ENCODE measurements at regions not wholly inside any gene's neighbourhood (a gene's known extent, or its start where the extent isn't known, plus 50 kb on each side); places are given as distances from the start of the nearest gene placed in this dataset.

DNA sequence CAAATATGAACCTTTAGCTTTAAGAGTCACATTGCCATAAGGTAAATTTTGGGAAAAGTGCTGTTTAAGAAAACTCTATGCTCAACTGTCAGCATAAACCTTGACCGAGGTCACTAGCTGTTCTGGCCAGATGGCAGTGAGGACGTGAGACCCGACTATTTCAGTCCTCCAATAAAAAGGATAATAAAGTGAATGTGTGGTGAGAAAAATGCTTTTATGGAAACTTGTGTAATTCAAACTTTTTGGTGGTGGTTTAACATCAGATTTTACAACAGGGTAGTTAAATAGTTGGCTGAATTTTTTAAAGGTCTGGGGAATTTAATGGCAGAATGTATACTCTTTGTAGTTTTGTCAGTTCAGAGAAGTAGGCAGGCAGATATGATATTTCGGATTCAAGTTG lies 391.1 kb downstream of the PMP22 start:
- Histone ChIP-seq H3K9ac (ENCODE audit: low read length) (no peak overlapping the region), H3K4me3 (ENCODE audit: low read length) (no peak overlapping the region), H3K79me2 (ENCODE audit: low read length) (no peaks in the 10 kb centered on the region), H3F3A (ENCODE audit: insufficient read depth, low read length) (no peaks in the 10 kb centered on the region), H3K27ac (ENCODE audit: low read length) (no peak overlapping the region), H4K20me1 (ENCODE audit: insufficient read depth, low read length) (no peaks in the 10 kb centered on the region), H3K9me2 (replicated peaks; ENCODE audit: insufficient read depth, low read length) (no peaks in the 10 kb centered on the region), H2AFZ (ENCODE audit: low read length) (no peak overlapping the region), H3K27me3 (replicated peaks; ENCODE audit: insufficient read depth, low read length) (no peaks in the 10 kb centered on the region), H3K36me3 (replicated peaks; ENCODE audit: insufficient read depth, low read length) (no peaks in the 10 kb centered on the region), H3K9me3 (replicated peaks; ENCODE audit: insufficient read depth, low read length) (no peaks in the 10 kb centered on the region), H3K4me1 (ENCODE audit: low read length) (no peaks in the 10 kb centered on the region), H3K4me2 (ENCODE audit: low read depth, low read length) (no peak overlapping the region)
- TF ChIP-seq EZH2 (optimal IDR thresholded peaks at IDR 0.05; ENCODE audit: low read depth, low read length) (no peak), EZH2phosphoT487 (IDR thresholded peaks at IDR 0.05; ENCODE audit: low read length) (no peak)
- TF ChIP-seq, protein P1, sequence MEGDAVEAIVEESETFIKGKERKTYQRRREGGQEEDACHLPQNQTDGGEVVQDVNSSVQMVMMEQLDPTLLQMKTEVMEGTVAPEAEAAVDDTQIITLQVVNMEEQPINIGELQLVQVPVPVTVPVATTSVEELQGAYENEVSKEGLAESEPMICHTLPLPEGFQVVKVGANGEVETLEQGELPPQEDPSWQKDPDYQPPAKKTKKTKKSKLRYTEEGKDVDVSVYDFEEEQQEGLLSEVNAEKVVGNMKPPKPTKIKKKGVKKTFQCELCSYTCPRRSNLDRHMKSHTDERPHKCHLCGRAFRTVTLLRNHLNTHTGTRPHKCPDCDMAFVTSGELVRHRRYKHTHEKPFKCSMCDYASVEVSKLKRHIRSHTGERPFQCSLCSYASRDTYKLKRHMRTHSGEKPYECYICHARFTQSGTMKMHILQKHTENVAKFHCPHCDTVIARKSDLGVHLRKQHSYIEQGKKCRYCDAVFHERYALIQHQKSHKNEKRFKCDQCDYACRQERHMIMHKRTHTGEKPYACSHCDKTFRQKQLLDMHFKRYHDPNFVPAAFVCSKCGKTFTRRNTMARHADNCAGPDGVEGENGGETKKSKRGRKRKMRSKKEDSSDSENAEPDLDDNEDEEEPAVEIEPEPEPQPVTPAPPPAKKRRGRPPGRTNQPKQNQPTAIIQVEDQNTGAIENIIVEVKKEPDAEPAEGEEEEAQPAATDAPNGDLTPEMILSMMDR (IDR thresholded peaks at IDR 0.05; ENCODE audit: low read length), result no peak
- DNase-seq, result no peak

DNA sequence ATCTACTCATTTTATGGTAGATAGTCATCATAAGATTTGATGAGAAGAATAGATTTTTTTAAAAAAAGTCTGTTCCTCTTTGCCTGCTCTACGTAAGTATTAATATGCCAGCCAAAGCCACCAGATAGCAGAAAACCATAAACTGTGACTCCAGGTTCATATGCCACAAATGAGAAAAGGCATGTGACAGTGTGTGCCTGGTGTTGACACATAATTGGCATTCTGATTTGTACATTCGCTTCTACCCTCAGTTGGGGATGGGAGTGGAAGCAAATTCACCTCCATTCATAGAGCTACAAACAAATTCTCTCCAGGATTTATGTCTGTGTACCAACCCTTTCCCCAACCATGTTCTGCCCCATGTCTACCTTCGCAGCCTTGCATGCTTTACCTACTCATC lies 391.6 kb downstream of the PMP22 start:
- no peak overlapping the region for H3K4me2 ChIP-seq (ENCODE audit: low read depth, low read length)

DNA sequence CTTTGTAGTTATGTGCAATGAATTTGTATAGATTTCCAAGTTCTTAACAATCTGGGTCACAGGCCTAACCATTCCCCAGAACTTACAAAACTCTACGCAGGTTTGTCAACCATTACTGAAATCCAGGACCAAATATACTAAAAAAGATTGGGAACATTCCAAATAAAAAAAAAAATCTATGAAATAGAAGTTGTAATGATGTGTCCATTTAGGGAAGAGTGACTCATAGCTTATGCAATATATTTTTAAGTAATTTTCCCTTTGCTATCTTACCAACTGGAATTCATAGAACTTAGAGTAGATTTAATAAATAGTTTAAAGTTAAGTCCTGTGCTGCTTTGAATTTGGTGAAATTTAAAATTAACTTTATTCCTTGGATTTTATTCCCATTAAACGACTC lies 393.2 kb downstream of the PMP22 start:
- H3K4me1 ChIP-seq (ENCODE audit: low read length), result no peaks in the 10 kb centered on the region
- H3K9ac ChIP-seq (ENCODE audit: low read length), result no peak overlapping the region
- no peak overlapping the region for H2AFZ ChIP-seq (ENCODE audit: low read length)
- no peaks in the 10 kb centered on the region for H3K9me2 ChIP-seq (replicated peaks; ENCODE audit: insufficient read depth, low read length)
- H4K20me1 ChIP-seq (ENCODE audit: insufficient read depth, low read length), result no peaks in the 10 kb centered on the region
- no peaks in the 10 kb centered on the region for H3K27me3 ChIP-seq (replicated peaks; ENCODE audit: insufficient read depth, low read length)
- H3K36me3 ChIP-seq (replicated peaks; ENCODE audit: insufficient read depth, low read length), result no peaks in the 10 kb centered on the region
- H3K9me3 ChIP-seq (replicated peaks; ENCODE audit: insufficient read depth, low read length), result no peaks in the 10 kb centered on the region
- no peak for DNase-seq
- H3K27ac ChIP-seq (ENCODE audit: low read length), result no peak overlapping the region
- H3K4me3 ChIP-seq (ENCODE audit: low read length), result no peak overlapping the region
- H3K79me2 ChIP-seq (ENCODE audit: low read length), result no peaks in the 10 kb centered on the region
- H3K4me2 ChIP-seq (ENCODE audit: low read depth, low read length), result no peak overlapping the region
- no peaks in the 10 kb centered on the region for H3F3A ChIP-seq (ENCODE audit: insufficient read depth, low read length)
- TF ChIP-seq, protein P1 (IDR thresholded peaks at IDR 0.05; ENCODE audit: low read length), result no peak
- no peak for TF ChIP-seq EZH2 (optimal IDR thresholded peaks at IDR 0.05; ENCODE audit: low read depth, low read length)
- no peak for TF ChIP-seq EZH2phosphoT487 (IDR thresholded peaks at IDR 0.05; ENCODE audit: low read length)

More for the DNA sequence above, 391.6 kb downstream of the PMP22 start:
- H3K9ac ChIP-seq (ENCODE audit: low read length), result no peak overlapping the region
- TF ChIP-seq EZH2 (optimal IDR thresholded peaks at IDR 0.05; ENCODE audit: low read depth, low read length), result no peak
- no peaks in the 10 kb centered on the region for H3K36me3 ChIP-seq (replicated peaks; ENCODE audit: insufficient read depth, low read length)
- H3K79me2 ChIP-seq (ENCODE audit: low read length), result no peaks in the 10 kb centered on the region
- H3K4me1 ChIP-seq (ENCODE audit: low read length), result no peaks in the 10 kb centered on the region
- H3K27me3 ChIP-seq (replicated peaks; ENCODE audit: insufficient read depth, low read length), result no peaks in the 10 kb centered on the region
- H3K9me3 ChIP-seq (replicated peaks; ENCODE audit: insufficient read depth, low read length), result no peaks in the 10 kb centered on the region
- H3K9me2 ChIP-seq (replicated peaks; ENCODE audit: insufficient read depth, low read length), result no peaks in the 10 kb centered on the region
- DNase-seq, result no peak
- H3K4me3 ChIP-seq (ENCODE audit: low read length), result no peak overlapping the region
- H3F3A ChIP-seq (ENCODE audit: insufficient read depth, low read length), result no peaks in the 10 kb centered on the region
- H3K27ac ChIP-seq (ENCODE audit: low read length), result no peak overlapping the region
- no peak overlapping the region for H2AFZ ChIP-seq (ENCODE audit: low read length)
- H4K20me1 ChIP-seq (ENCODE audit: insufficient read depth, low read length), result no peaks in the 10 kb centered on the region

DNA sequence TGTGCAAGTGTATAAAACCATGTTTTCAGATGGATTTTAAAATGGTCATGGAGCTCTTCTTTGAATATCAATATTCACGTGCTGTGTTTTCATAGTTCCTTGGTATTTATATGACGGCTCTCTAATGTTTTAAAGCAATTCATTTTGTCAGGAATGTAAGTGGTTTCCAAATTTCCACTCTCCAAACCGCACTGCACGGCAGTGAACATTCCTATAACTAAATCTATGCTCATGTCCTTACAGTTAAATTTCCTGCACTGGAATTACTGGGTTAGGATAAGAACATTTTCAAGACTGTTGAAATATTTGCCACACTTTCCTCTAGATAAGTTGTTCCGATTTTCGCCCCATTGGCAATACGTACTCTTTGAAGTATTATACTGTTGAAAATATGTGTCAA lies 398.9 kb downstream of the PMP22 start:
- no peaks in the 10 kb centered on the region for H3K9me3 ChIP-seq (replicated peaks; ENCODE audit: insufficient read depth, low read length)
- no peak overlapping the region for H3K4me2 ChIP-seq (ENCODE audit: low read depth, low read length)
- TF ChIP-seq EZH2phosphoT487 (IDR thresholded peaks at IDR 0.05; ENCODE audit: low read length) (no peak), EZH2 (optimal IDR thresholded peaks at IDR 0.05; ENCODE audit: low read depth, low read length) (no peak)
- TF ChIP-seq, protein P1 (IDR thresholded peaks at IDR 0.05; ENCODE audit: low read length), result no peak
- H3K9me2 ChIP-seq (replicated peaks; ENCODE audit: insufficient read depth, low read length), result no peaks in the 10 kb centered on the region
- no peaks in the 10 kb centered on the region for H3F3A ChIP-seq (ENCODE audit: insufficient read depth, low read length)
- no peaks in the 10 kb centered on the region for H3K79me2 ChIP-seq (ENCODE audit: low read length)
- DNase-seq, result no peak
- H3K27me3 ChIP-seq (replicated peaks; ENCODE audit: insufficient read depth, low read length), result no peaks in the 10 kb centered on the region
- no peak overlapping the region for H3K27ac ChIP-seq (ENCODE audit: low read length)
- H3K4me1 ChIP-seq (ENCODE audit: low read length), result no peaks in the 10 kb centered on the region
- no peak overlapping the region for H2AFZ ChIP-seq (ENCODE audit: low read length)
- no peak overlapping the region for H3K9ac ChIP-seq (ENCODE audit: low read length)
- H3K4me3 ChIP-seq (ENCODE audit: low read length), result no peak overlapping the region
- no peaks in the 10 kb centered on the region for H3K36me3 ChIP-seq (replicated peaks; ENCODE audit: insufficient read depth, low read length)
- no peaks in the 10 kb centered on the region for H4K20me1 ChIP-seq (ENCODE audit: insufficient read depth, low read length)
